Ovary (tissue), 3 donors: ENCODE measurements at regions not wholly inside any gene's neighbourhood (a gene's known extent, or its start where the extent isn't known, plus 50 kb on each side); places are given as distances from the start of the nearest gene placed in this dataset.

ENCODE experiments used
- CTCF ChIP-seq, 3 donors: fragments of 450-650 bp in 2 of 3; fragments of 200-600 bp in 1 of 3; IDR thresholded peaks; one replicate each; pipeline versions ENCODE4 v1.5.1 to v1.8.0; 2016 to 2022; ENCODE audit warnings: antibody characterized with exemption in 3 of 3, mild to moderate bottlenecking in 1 of 3
- EP300 ChIP-seq: sonication (generic); formaldehyde crosslinking; IDR thresholded peaks from one replicate; pipeline ENCODE4 v1.6.1; 2017; ENCODE audit warnings: antibody characterized with exemption
- POLR2A ChIP-seq: fragments of 450-650 bp; IDR thresholded peaks from one replicate; pipeline ENCODE4 v1.6.1; 2017; ENCODE audit warnings: antibody characterized with exemption, mild to moderate bottlenecking, moderate library complexity
- donor health status: DM: no; HTN: no; CAD: no.

- TF ChIP-seq CTCF (IDR thresholded peaks at IDR 0.05) (no peak), POLR2A (no peak), EP300 (no peak)
These were observed 80.2 kb upstream of the EDNRA start for GRCh38 chr4:147400721-147401120.
